Fibroblast of lung (primary cell): ENCODE measurements at regions not wholly inside any gene's neighbourhood (a gene's known extent, or its start where the extent isn't known, plus 50 kb on each side); places are given as distances from the start of the nearest gene placed in this dataset.

Experiments
- CTCF ChIP-seq, 2 donors: IDR thresholded peaks in 1 of 2; conservative IDR thresholded peaks in 1 of 2; 1 replicate in 1 of 2; 2 replicates in 1 of 2; pipeline ENCODE4 v1.5.1; 2011 to 2012; ENCODE audit warnings: low read length in 2 of 2, control low read depth in 1 of 2, inconsistent platforms in 1 of 2, low read depth in 1 of 2, mild to moderate bottlenecking in 1 of 2
- EZH2 ChIP-seq: IDR thresholded peaks from 2 replicates; pipeline ENCODE4 v1.5.1; 2012; ENCODE audit warnings: low read length, control low read depth, mild to moderate bottlenecking; ENCODE audit errors: missing control alignments

DNA sequence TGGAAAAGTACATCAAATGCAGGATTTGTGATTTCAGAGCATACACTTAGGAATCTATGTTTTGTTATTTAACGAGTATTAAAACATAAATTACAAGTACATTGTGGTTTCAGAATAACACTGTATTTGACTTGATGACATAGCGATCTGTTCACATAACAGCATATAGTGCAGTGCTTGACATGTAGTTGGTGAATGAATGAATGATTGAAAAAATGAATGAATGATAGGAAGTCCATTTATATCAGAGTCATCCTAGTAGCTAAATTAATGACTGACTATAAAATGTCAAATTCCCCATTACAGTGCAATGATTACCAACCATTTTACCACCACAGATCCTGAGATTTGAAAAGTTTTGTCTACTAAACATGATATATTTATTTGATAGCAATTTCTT is 114.6 kb upstream of the FAT1 start:
- no peak for TF ChIP-seq CTCF (conservative IDR thresholded peaks at IDR 0.05 in 1 of 2, IDR thresholded peaks at IDR 0.05 in 1 of 2; ENCODE audit: low read depth in 1 of 2, low read length in 2 of 2)
- no peak for TF ChIP-seq EZH2
